ENCODE measurements at regions not wholly inside any gene's neighbourhood (a gene's known extent, or its start where the extent isn't known, plus 50 kb on each side); places are given as distances from the start of the nearest gene placed in this dataset.

- DNase-seq = no peak
- Histone ChIP-seq H3K9ac (ENCODE audit: low read length in 3 of 3) (no peak overlapping the region), H3K9me3 (ENCODE audit: control insufficient read depth in 2 of 3, insufficient read depth in 1 of 3, low read length in 3 of 3) (no peaks in the 10 kb centered on the region), H3K4me1 (ENCODE audit: control insufficient read depth in 2 of 3, insufficient read depth in 2 of 3, low read depth in 1 of 3, low read length in 3 of 3) (peaks cover 0 to 6% (median 2%) of the 10 kb centered on the region in 3 donors), H3K27me3 (ENCODE audit: control insufficient read depth, insufficient read depth, low read length) (no peaks in the 10 kb centered on the region), H3K27ac (ENCODE audit: low read depth in 2 of 2, low read length in 2 of 2) (no peak overlapping the region), H3K36me3 (ENCODE audit: control insufficient read depth in 2 of 3, insufficient read depth in 3 of 3, low read length in 3 of 3) (no peaks in the 10 kb centered on the region), H3K4me3 (ENCODE audit: low read length in 3 of 3) (no peak overlapping the region)
- intact Hi-C loops (cut with DNase I) = no loop called here
- no peak for FAIRE-seq
- TF ChIP-seq CTCF (IDR thresholded peaks at IDR 0.05; ENCODE audit: borderline replicate concordance, extremely low read depth, insufficient read depth) = no peak
These were observed 68.0 kb upstream of the PPP1R3C start for GRCh38 chr10:91700788-91701444.

GRCh38 chr10:91700273-91700672, 67.4 kb upstream of the PPP1R3C start:
- FAIRE-seq = no peak
- no peaks in the 10 kb centered on the region for H3K9me3 ChIP-seq (ENCODE audit: control insufficient read depth in 2 of 3, insufficient read depth in 1 of 3, low read length in 3 of 3)
- intact Hi-C loops (cut with DNase I) = no loop called here
- H3K9ac ChIP-seq (ENCODE audit: low read length in 3 of 3) = no peak overlapping the region
- no peak for DNase-seq
- peaks cover 0 to 6% (median 2%) of the 10 kb centered on the region in 3 donors for H3K4me1 ChIP-seq (ENCODE audit: control insufficient read depth in 2 of 3, insufficient read depth in 2 of 3, low read depth in 1 of 3, low read length in 3 of 3)
- H3K36me3 ChIP-seq (ENCODE audit: control insufficient read depth in 2 of 3, insufficient read depth in 3 of 3, low read length in 3 of 3) = no peaks in the 10 kb centered on the region
- no peak for TF ChIP-seq CTCF (IDR thresholded peaks at IDR 0.05; ENCODE audit: borderline replicate concordance, extremely low read depth, insufficient read depth)
- no peak overlapping the region for H3K4me3 ChIP-seq (ENCODE audit: low read length in 3 of 3)
- no peak overlapping the region for H3K27ac ChIP-seq (ENCODE audit: low read depth in 2 of 2, low read length in 2 of 2)
- H3K27me3 ChIP-seq (ENCODE audit: control insufficient read depth, insufficient read depth, low read length) = no peaks in the 10 kb centered on the region

GRCh38 chr10:91698258-91698657, 65.4 kb upstream of the PPP1R3C start:
- FAIRE-seq (no peak), DNase-seq (peak in 1 of 5 donors; percentile 44)
- H3K9ac ChIP-seq (ENCODE audit: low read length in 3 of 3) = no peak overlapping the region
- peaks cover 0 to 6% (median 2%) of the 10 kb centered on the region in 3 donors for H3K4me1 ChIP-seq (ENCODE audit: control insufficient read depth in 2 of 3, insufficient read depth in 2 of 3, low read depth in 1 of 3, low read length in 3 of 3)
- TF ChIP-seq CTCF (IDR thresholded peaks at IDR 0.05; ENCODE audit: borderline replicate concordance, extremely low read depth, insufficient read depth) = no peak
- H3K9me3 ChIP-seq (ENCODE audit: control insufficient read depth in 2 of 3, insufficient read depth in 1 of 3, low read length in 3 of 3) = no peaks in the 10 kb centered on the region
- no peak overlapping the region for H3K27ac ChIP-seq (ENCODE audit: low read depth in 2 of 2, low read length in 2 of 2)
- no peaks in the 10 kb centered on the region for H3K27me3 ChIP-seq (ENCODE audit: control insufficient read depth, insufficient read depth, low read length)
- no peaks in the 10 kb centered on the region for H3K36me3 ChIP-seq (ENCODE audit: control insufficient read depth in 2 of 3, insufficient read depth in 3 of 3, low read length in 3 of 3)
- intact Hi-C loops (cut with DNase I) = no loop called here
- H3K4me3 ChIP-seq (ENCODE audit: low read length in 3 of 3) = no peak overlapping the region
